GM23248 (cell line): ENCODE measurements at regions not wholly inside any gene's neighbourhood (a gene's known extent, or its start where the extent isn't known, plus 50 kb on each side); places are given as distances from the start of the nearest gene placed in this dataset.
"Not testable (repeated sequence)": the region's sequence is repeated elsewhere in the genome, so short reads cannot be mapped to it uniquely, and the experiment has no call there.

Experiments used
- EZH2 ChIP-seq: fragments of 200-600 bp; sonication (generic); IDR thresholded peaks from 2 replicates; pipeline ENCODE4 v1.6.1; 2018; ENCODE audit warnings: antibody characterized with exemption, mild to moderate bottlenecking; ENCODE audit not compliant: insufficient read depth, poor library complexity, severe bottlenecking
- EZH2phosphoT487 ChIP-seq: fragments of 200-600 bp; sonication (generic); IDR thresholded peaks from 2 replicates; pipeline ENCODE4 v1.6.1; 2018; ENCODE audit warnings: antibody characterized with exemption, moderate library complexity, mild to moderate bottlenecking, low read depth; ENCODE audit not compliant: insufficient read depth

DNA sequence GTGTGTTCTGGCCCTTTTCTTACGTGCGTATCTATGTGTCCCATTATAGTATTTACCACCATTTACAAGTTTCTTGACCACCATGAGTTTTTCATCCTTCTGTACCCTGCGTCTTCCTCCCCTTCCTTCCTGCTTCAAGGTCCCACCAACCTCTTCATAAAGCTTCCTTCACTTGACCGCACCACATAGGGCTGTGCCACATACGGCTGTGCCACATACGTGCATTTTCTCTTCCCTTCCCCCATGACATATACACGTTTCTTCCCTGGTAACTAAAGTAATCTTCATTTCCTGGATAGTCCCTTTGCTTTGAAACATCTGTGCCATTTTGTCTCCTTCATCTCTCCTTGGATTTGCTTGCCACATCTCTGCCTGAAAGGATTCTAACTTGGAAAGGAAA, 128.6 kb upstream of the METTL14 start:
- TF ChIP-seq EZH2, EZH2phosphoT487: not testable (repeated sequence)
